ENCODE measurements at regions not wholly inside any gene's neighbourhood (a gene's known extent, or its start where the extent isn't known, plus 50 kb on each side); places are given as distances from the start of the nearest gene placed in this dataset.

DNA sequence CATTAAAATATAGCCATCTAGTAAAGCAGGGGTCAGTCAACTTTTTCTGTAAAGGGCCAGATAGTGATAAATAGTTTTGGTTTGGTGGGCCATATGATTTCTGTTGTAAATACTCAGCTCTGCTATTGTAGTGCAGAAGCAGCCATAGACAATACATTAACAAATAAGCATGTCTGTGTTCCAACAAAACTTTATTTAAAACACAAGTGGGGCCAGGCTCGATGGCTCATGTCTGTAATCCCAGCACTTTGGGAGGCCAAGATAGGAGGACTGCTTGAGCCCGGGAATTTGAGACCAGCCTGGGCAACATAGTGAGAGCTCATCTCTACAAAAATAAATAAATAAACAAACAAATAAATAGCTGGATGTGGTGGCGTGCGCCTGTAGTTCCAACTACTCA lies 60.8 kb upstream of the TANC2 start:
- TF ChIP-seq EZH2 (IDR thresholded peaks at IDR 0.05) = no peak
- TF ChIP-seq, protein P1, sequence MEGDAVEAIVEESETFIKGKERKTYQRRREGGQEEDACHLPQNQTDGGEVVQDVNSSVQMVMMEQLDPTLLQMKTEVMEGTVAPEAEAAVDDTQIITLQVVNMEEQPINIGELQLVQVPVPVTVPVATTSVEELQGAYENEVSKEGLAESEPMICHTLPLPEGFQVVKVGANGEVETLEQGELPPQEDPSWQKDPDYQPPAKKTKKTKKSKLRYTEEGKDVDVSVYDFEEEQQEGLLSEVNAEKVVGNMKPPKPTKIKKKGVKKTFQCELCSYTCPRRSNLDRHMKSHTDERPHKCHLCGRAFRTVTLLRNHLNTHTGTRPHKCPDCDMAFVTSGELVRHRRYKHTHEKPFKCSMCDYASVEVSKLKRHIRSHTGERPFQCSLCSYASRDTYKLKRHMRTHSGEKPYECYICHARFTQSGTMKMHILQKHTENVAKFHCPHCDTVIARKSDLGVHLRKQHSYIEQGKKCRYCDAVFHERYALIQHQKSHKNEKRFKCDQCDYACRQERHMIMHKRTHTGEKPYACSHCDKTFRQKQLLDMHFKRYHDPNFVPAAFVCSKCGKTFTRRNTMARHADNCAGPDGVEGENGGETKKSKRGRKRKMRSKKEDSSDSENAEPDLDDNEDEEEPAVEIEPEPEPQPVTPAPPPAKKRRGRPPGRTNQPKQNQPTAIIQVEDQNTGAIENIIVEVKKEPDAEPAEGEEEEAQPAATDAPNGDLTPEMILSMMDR (IDR thresholded peaks at IDR 0.05) = no peak

Measured in neural progenitor cell (in vitro differentiated cells).